Fibroblast of lung (primary cell): ENCODE measurements at regions not wholly inside any gene's neighbourhood (a gene's known extent, or its start where the extent isn't known, plus 50 kb on each side); places are given as distances from the start of the nearest gene placed in this dataset.
"Not testable (repeated sequence)": the region's sequence is repeated elsewhere in the genome, so short reads cannot be mapped to it uniquely, and the experiment has no call there.

Source experiments
- DNase-seq, 2 donors: peaks; one replicate each; pipeline versions ENCODE4 v3.0.0 to v3.0.0-alpha.2; 2010; ENCODE audit warnings: low read depth in 2 of 2
- H2AFZ ChIP-seq: 2 replicates; pipeline ENCODE4 v1.5.1; 2012; ENCODE audit warnings: low read length, control low read depth, inconsistent platforms
- H3K27ac ChIP-seq: 2 replicates; pipeline ENCODE4 v1.5.1; 2011; ENCODE audit warnings: low read length, control low read depth; ENCODE audit not compliant: insufficient read depth
- H3K27me3 ChIP-seq: 2 replicates; pipeline ENCODE4 v1.5.1; 2011; ENCODE audit warnings: mild to moderate bottlenecking, low read length; ENCODE audit not compliant: control insufficient read depth, insufficient read depth
- H3K36me3 ChIP-seq: 2 replicates; pipeline ENCODE4 v1.5.1; 2011; ENCODE audit warnings: low read length; ENCODE audit not compliant: control insufficient read depth, insufficient read depth
- H3K4me1 ChIP-seq: 2 replicates; pipeline ENCODE4 v1.5.1; 2011; ENCODE audit warnings: low read length; ENCODE audit not compliant: control insufficient read depth, insufficient read depth; ENCODE audit errors: extremely low read depth
- H3K4me2 ChIP-seq: 2 replicates; pipeline ENCODE4 v1.5.1; 2011; ENCODE audit warnings: low read length, control low read depth; ENCODE audit not compliant: insufficient read depth; ENCODE audit errors: extremely low read depth
- H3K4me3 ChIP-seq, 4 experiments: fragments of 200-600 bp in 1 of 4; sonication (generic) in 1 of 4; replicated peaks in 1 of 4; 2 replicates each; pipeline ENCODE4 v1.5.1; 2011 to 2016; ENCODE audit warnings: low read length in 4 of 4, low read depth in 3 of 4, mild to moderate bottlenecking in 3 of 4, control low read depth in 2 of 4, inconsistent platforms in 1 of 4, mixed read lengths in 1 of 4; ENCODE audit not compliant: insufficient read depth in 1 of 4; ENCODE audit errors: control extremely low read depth in 1 of 4
- H3K79me2 ChIP-seq: 2 replicates; pipeline ENCODE4 v1.5.1; 2012; ENCODE audit warnings: mild to moderate bottlenecking, low read length, inconsistent platforms; ENCODE audit not compliant: control insufficient read depth, insufficient read depth
- H3K9ac ChIP-seq: 2 replicates; pipeline ENCODE4 v1.5.1; 2011; ENCODE audit warnings: mild to moderate bottlenecking, low read length, control low read depth; ENCODE audit not compliant: insufficient read depth
- H3K9me3 ChIP-seq: 2 replicates; pipeline ENCODE4 v1.5.1; 2012; ENCODE audit warnings: low read depth, low read length; ENCODE audit not compliant: control insufficient read depth, insufficient read depth
- H4K20me1 ChIP-seq: 2 replicates; pipeline ENCODE4 v1.5.1; 2011; ENCODE audit warnings: low read length; ENCODE audit not compliant: control insufficient read depth, insufficient read depth; ENCODE audit errors: extremely low read depth
- CTCF ChIP-seq, 2 donors: IDR thresholded peaks in 1 of 2; conservative IDR thresholded peaks in 1 of 2; 1 replicate in 1 of 2; 2 replicates in 1 of 2; pipeline ENCODE4 v1.5.1; 2011 to 2012; ENCODE audit warnings: low read length in 2 of 2, control low read depth in 1 of 2, inconsistent platforms in 1 of 2, low read depth in 1 of 2, mild to moderate bottlenecking in 1 of 2
- EZH2 ChIP-seq: IDR thresholded peaks from 2 replicates; pipeline ENCODE4 v1.5.1; 2012; ENCODE audit warnings: low read length, control low read depth, mild to moderate bottlenecking; ENCODE audit errors: missing control alignments

- Histone ChIP-seq H3K4me1 (no peaks in the 10 kb centered on the region), H3K36me3 (no peaks in the 10 kb centered on the region), H4K20me1 (no peaks in the 10 kb centered on the region), H3K4me3 (no peak overlapping the region), H3K9me3 (no peaks in the 10 kb centered on the region), H3K4me2 (no peak overlapping the region), H3K79me2 (no peaks in the 10 kb centered on the region), H3K9ac (no peak overlapping the region), H3K27ac (no peak overlapping the region), H3K27me3 (no peaks in the 10 kb centered on the region), H2AFZ (no peak overlapping the region)
- no peak for DNase-seq
- no peak for TF ChIP-seq EZH2
- no peak for TF ChIP-seq CTCF (conservative IDR thresholded peaks at IDR 0.05 in 1 of 2, IDR thresholded peaks at IDR 0.05 in 1 of 2; ENCODE audit: low read depth in 1 of 2, low read length in 2 of 2)
Observed at GRCh38 chr4:117596917-117597480, 437.3 kb upstream of the NDST3 start.

GRCh38 chr4:117599393-117599792 is 434.9 kb upstream of the NDST3 start:
- not testable (repeated sequence) for H3K79me2 ChIP-seq, H3K27me3 ChIP-seq, H3K9me3 ChIP-seq, H4K20me1 ChIP-seq, H3K9ac ChIP-seq, H3K4me3 ChIP-seq, H3K4me2 ChIP-seq, H3K36me3 ChIP-seq, H3K27ac ChIP-seq, H2AFZ ChIP-seq, H3K4me1 ChIP-seq, DNase-seq

GRCh38 chr4:117600936-117601335 is 433.4 kb upstream of the NDST3 start:
- H3K4me2 ChIP-seq, H3K9ac ChIP-seq, H2AFZ ChIP-seq, H3K27me3 ChIP-seq, H3K79me2 ChIP-seq, H4K20me1 ChIP-seq, H3K27ac ChIP-seq, H3K4me1 ChIP-seq, H3K36me3 ChIP-seq, DNase-seq, H3K4me3 ChIP-seq, H3K9me3 ChIP-seq: not testable (repeated sequence)

- Histone ChIP-seq H3K4me2 (no peak overlapping the region), H3K9ac (no peak overlapping the region), H3K27me3 (no peaks in the 10 kb centered on the region), H3K27ac (no peak overlapping the region), H4K20me1 (no peaks in the 10 kb centered on the region), H3K36me3 (no peaks in the 10 kb centered on the region), H3K9me3 (no peaks in the 10 kb centered on the region), H3K4me3 (no peak overlapping the region), H2AFZ (no peak overlapping the region), H3K4me1 (no peaks in the 10 kb centered on the region), H3K79me2 (no peaks in the 10 kb centered on the region)
- no peak for DNase-seq
- no peak for TF ChIP-seq CTCF (conservative IDR thresholded peaks at IDR 0.05 in 1 of 2, IDR thresholded peaks at IDR 0.05 in 1 of 2; ENCODE audit: low read depth in 1 of 2, low read length in 2 of 2)
- no peak for TF ChIP-seq EZH2
Observed at GRCh38 chr4:117610706-117611308, 423.5 kb upstream of the NDST3 start.
